CD8-positive, alpha-beta memory T cell (primary cell): ENCODE measurements at regions not wholly inside any gene's neighbourhood (a gene's known extent, or its start where the extent isn't known, plus 50 kb on each side); places are given as distances from the start of the nearest gene placed in this dataset.
"Not testable (repeated sequence)": the region's sequence is repeated elsewhere in the genome, so short reads cannot be mapped to it uniquely, and the experiment has no call there.

Experiments used
- CTCF ChIA-PET: fragments of 350-600 bp; sonication (Branson Sonifier 250); formaldehyde crosslinking; loops from one replicate; lab custom pipeline; 2021; ENCODE audit warnings: antibody characterized with exemption; lab: Charles Lee
- POLR2A ChIA-PET: fragments of 350-600 bp; sonication (Branson Sonifier 250); formaldehyde crosslinking; loops from one replicate; lab custom pipeline; 2021; ENCODE audit warnings: antibody characterized with exemption; lab: Charles Lee
- DNase-seq, 5 donors: peaks; one replicate each; pipeline versions ENCODE4 v3.0.0 to v3.0.0-alpha.2; 2020 to 2022; ENCODE audit warnings: mixed read lengths in 1 of 5
- H3K27ac ChIP-seq: one replicate; pipeline ENCODE4 v1.7.0; 2013; ENCODE audit warnings: low read depth, mild to moderate bottlenecking, low read length, moderate library complexity
- H3K27me3 ChIP-seq: 2 replicates; pipeline ENCODE4 v1.7.0; 2013; ENCODE audit warnings: low read length, mild to moderate bottlenecking; ENCODE audit not compliant: insufficient read depth, poor library complexity, severe bottlenecking
- H3K36me3 ChIP-seq: 2 replicates; pipeline ENCODE4 v1.7.0; 2013; ENCODE audit warnings: mild to moderate bottlenecking, low read length, moderate library complexity; ENCODE audit not compliant: insufficient read depth
- H3K4me1 ChIP-seq: 2 replicates; pipeline ENCODE4 v1.7.0; 2013; ENCODE audit warnings: mild to moderate bottlenecking, low read length, moderate library complexity; ENCODE audit not compliant: insufficient read depth
- H3K4me3 ChIP-seq: 2 replicates; pipeline ENCODE4 v1.7.0; 2013; ENCODE audit warnings: mild to moderate bottlenecking, low read length
- H3K9me3 ChIP-seq: 2 replicates; pipeline ENCODE4 v1.7.0; 2013; ENCODE audit warnings: mild to moderate bottlenecking, low read length
- H3K27ac Mint-ChIP-seq, 8 donors: one replicate each; pipeline ENCODE4 v1.8.0; 2020 to 2021; ENCODE audit warnings: mixed read lengths in 8 of 8, mild to moderate bottlenecking in 6 of 8, inconsistent platforms in 3 of 8, moderate library complexity in 3 of 8
- H3K27me3 Mint-ChIP-seq, 2 donors: one replicate each; pipeline ENCODE4 v1.8.0; 2020 to 2021; ENCODE audit warnings: mixed read lengths in 2 of 2, mild to moderate bottlenecking in 1 of 2, moderate library complexity in 1 of 2
- H3K36me3 Mint-ChIP-seq, 3 donors: one replicate each; pipeline ENCODE4 v1.8.0; 2020 to 2021; ENCODE audit warnings: mixed read lengths in 3 of 3, inconsistent platforms in 1 of 3, mild to moderate bottlenecking in 1 of 3
- H3K4me1 Mint-ChIP-seq, 3 donors: one replicate each; pipeline ENCODE4 v1.8.0; 2020 to 2021; ENCODE audit warnings: mixed read lengths in 3 of 3, inconsistent platforms in 1 of 3, mild to moderate bottlenecking in 1 of 3
- H3K4me3 Mint-ChIP-seq, 7 donors: one replicate each; pipeline ENCODE4 v1.8.0; 2020 to 2021; ENCODE audit warnings: mixed read lengths in 7 of 7, mild to moderate bottlenecking in 6 of 7, moderate library complexity in 4 of 7, inconsistent platforms in 2 of 7
- H3K9me3 Mint-ChIP-seq, 5 donors: one replicate each; pipeline ENCODE4 v1.8.0; 2020 to 2022; ENCODE audit warnings: mixed read lengths in 5 of 5, mild to moderate bottlenecking in 3 of 5, moderate library complexity in 2 of 5, inconsistent platforms in 1 of 5

GRCh38 chr2:172313715-172314341, 113.6 kb upstream of the ITGA6 start:
- no peak for DNase-seq
- H3K4me3 Mint-ChIP-seq = no peak overlapping the region
- POLR2A ChIA-PET = no interaction called here
- H3K4me3 ChIP-seq = no peak overlapping the region
- H3K27ac ChIP-seq = no peak overlapping the region
- CTCF ChIA-PET = no interaction called here
- no peaks in the 10 kb centered on the region for H3K9me3 Mint-ChIP-seq
- no peaks in the 10 kb centered on the region for H3K4me1 Mint-ChIP-seq
- H3K36me3 ChIP-seq = no peaks in the 10 kb centered on the region
- no peaks in the 10 kb centered on the region for H3K4me1 ChIP-seq
- no peaks in the 10 kb centered on the region for H3K36me3 Mint-ChIP-seq
- peaks cover 0 to 8% of the 10 kb centered on the region in 2 donors for H3K27me3 Mint-ChIP-seq
- H3K27me3 ChIP-seq = no peaks in the 10 kb centered on the region
- no peaks in the 10 kb centered on the region for H3K9me3 ChIP-seq
- no peak overlapping the region for H3K27ac Mint-ChIP-seq

- H3K4me3 Mint-ChIP-seq, H3K27ac ChIP-seq, H3K27me3 Mint-ChIP-seq, H3K9me3 Mint-ChIP-seq, CTCF ChIA-PET, H3K4me1 Mint-ChIP-seq, H3K4me3 ChIP-seq, H3K27me3 ChIP-seq, H3K36me3 ChIP-seq, H3K27ac Mint-ChIP-seq, H3K4me1 ChIP-seq, POLR2A ChIA-PET, H3K9me3 ChIP-seq, DNase-seq, H3K36me3 Mint-ChIP-seq: not testable (repeated sequence)
Observed at GRCh38 chr2:172315070-172315469, 112.3 kb upstream of the ITGA6 start.

GRCh38 chr2:172322049-172322448, 105.3 kb upstream of the ITGA6 start:
- DNase-seq = no peak
- no peaks in the 10 kb centered on the region for H3K36me3 ChIP-seq
- Mint-ChIP-seq H3K27ac (no peak overlapping the region), H3K4me3 (no peak overlapping the region), H3K36me3 (peaks cover 0 to 3% (median 0%) of the 10 kb centered on the region in 3 donors), H3K4me1 (no peaks in the 10 kb centered on the region), H3K27me3 (peaks cover 5 to 18% of the 10 kb centered on the region in 2 donors), H3K9me3 (peaks cover 0 to 5% (median 0%) of the 10 kb centered on the region in 5 donors)
- H3K9me3 ChIP-seq = no peaks in the 10 kb centered on the region
- POLR2A ChIA-PET = interaction anchor here (0.7 kb wide), 1 partner anchor 43 kb away, joined by 6 read pairs; no protein-coding TSS in a partner anchor
- H3K4me1 ChIP-seq = no peaks in the 10 kb centered on the region
- H3K4me3 ChIP-seq = no peak overlapping the region
- no peak overlapping the region for H3K27ac ChIP-seq
- CTCF ChIA-PET = no interaction called here
- no peaks in the 10 kb centered on the region for H3K27me3 ChIP-seq

- peaks cover 5 to 18% of the 10 kb centered on the region in 2 donors for H3K27me3 Mint-ChIP-seq
- Histone ChIP-seq H3K27me3 (no peaks in the 10 kb centered on the region), H3K36me3 (no peaks in the 10 kb centered on the region), H3K4me3 (no peak overlapping the region), H3K9me3 (no peaks in the 10 kb centered on the region), H3K4me1 (no peaks in the 10 kb centered on the region), H3K27ac (no peak overlapping the region)
- no peaks in the 10 kb centered on the region for H3K4me1 Mint-ChIP-seq
- H3K4me3 Mint-ChIP-seq = no peak overlapping the region
- peaks cover 0 to 3% (median 0%) of the 10 kb centered on the region in 3 donors for H3K36me3 Mint-ChIP-seq
- DNase-seq = no peak
- no peak overlapping the region for H3K27ac Mint-ChIP-seq
- H3K9me3 Mint-ChIP-seq = peaks cover 0 to 5% (median 0%) of the 10 kb centered on the region in 5 donors
- CTCF ChIA-PET = no interaction called here
- POLR2A ChIA-PET = no interaction called here
Observed at GRCh38 chr2:172323256-172323655, 104.1 kb upstream of the ITGA6 start.

- no peak overlapping the region for H3K27ac Mint-ChIP-seq
Observed at GRCh38 chr2:172323861-172324597, 103.4 kb upstream of the ITGA6 start.

GRCh38 chr2:172326211-172326509, 101.2 kb upstream of the ITGA6 start:
- POLR2A ChIA-PET = no interaction called here
- CTCF ChIA-PET = no interaction called here
- Mint-ChIP-seq H3K27ac (no peak overlapping the region), H3K4me1 (no peaks in the 10 kb centered on the region), H3K9me3 (peaks cover 0 to 5% (median 0%) of the 10 kb centered on the region in 5 donors), H3K4me3 (no peak overlapping the region), H3K27me3 (peaks cover 5 to 18% of the 10 kb centered on the region in 2 donors), H3K36me3 (peaks cover 0 to 3% (median 0%) of the 10 kb centered on the region in 3 donors)
- no peak for DNase-seq
- Histone ChIP-seq H3K36me3 (no peaks in the 10 kb centered on the region), H3K27ac (no peak overlapping the region), H3K9me3 (no peaks in the 10 kb centered on the region), H3K4me3 (no peak overlapping the region), H3K4me1 (no peaks in the 10 kb centered on the region), H3K27me3 (no peaks in the 10 kb centered on the region)

More at GRCh38 chr2:172323861-172324597, 103.4 kb upstream of the ITGA6 start:
- no peak for DNase-seq
- Histone ChIP-seq H3K9me3 (no peaks in the 10 kb centered on the region), H3K27ac (no peak overlapping the region), H3K27me3 (no peaks in the 10 kb centered on the region), H3K36me3 (no peaks in the 10 kb centered on the region), H3K4me1 (no peaks in the 10 kb centered on the region), H3K4me3 (no peak overlapping the region)
- Mint-ChIP-seq H3K4me3 (peak overlapping the region in 1 of 7 donors; percentile 40), H3K4me1 (no peaks in the 10 kb centered on the region), H3K36me3 (peaks cover 0 to 3% (median 0%) of the 10 kb centered on the region in 3 donors), H3K27me3 (peaks cover 5 to 18% of the 10 kb centered on the region in 2 donors), H3K9me3 (peaks cover 0 to 5% (median 0%) of the 10 kb centered on the region in 5 donors)
- ChIA-PET CTCF (no interaction called here), POLR2A (no interaction called here)

GRCh38 chr2:172328103-172328841, 99.1 kb upstream of the ITGA6 start:
- no peak overlapping the region for H3K27ac ChIP-seq
- Mint-ChIP-seq H3K9me3 (no peaks in the 10 kb centered on the region), H3K27me3 (peaks cover 2 to 18% of the 10 kb centered on the region in 2 donors), H3K4me3 (no peak overlapping the region), H3K27ac (peak overlapping the region in 1 of 8 donors; percentile 11), H3K36me3 (no peaks in the 10 kb centered on the region), H3K4me1 (no peaks in the 10 kb centered on the region)
- CTCF ChIA-PET = no interaction called here
- H3K36me3 ChIP-seq = no peaks in the 10 kb centered on the region
- POLR2A ChIA-PET = no interaction called here
- no peaks in the 10 kb centered on the region for H3K9me3 ChIP-seq
- no peaks in the 10 kb centered on the region for H3K27me3 ChIP-seq
- H3K4me3 ChIP-seq = no peak overlapping the region
- no peaks in the 10 kb centered on the region for H3K4me1 ChIP-seq
- DNase-seq = no peak

- Histone ChIP-seq H3K27me3 (no peaks in the 10 kb centered on the region), H3K4me3 (no peak overlapping the region), H3K36me3 (no peaks in the 10 kb centered on the region), H3K4me1 (no peaks in the 10 kb centered on the region), H3K9me3 (no peaks in the 10 kb centered on the region), H3K27ac (no peak overlapping the region)
- DNase-seq = no peak
- Mint-ChIP-seq H3K36me3 (no peaks in the 10 kb centered on the region), H3K9me3 (no peaks in the 10 kb centered on the region), H3K27ac (no peak overlapping the region), H3K27me3 (peaks cover 1 to 11% of the 10 kb centered on the region in 2 donors), H3K4me1 (no peaks in the 10 kb centered on the region), H3K4me3 (no peak overlapping the region)
- CTCF ChIA-PET = interaction anchor here (0.7 kb wide), 1 partner anchor 132 kb away, joined by 3 read pairs; no protein-coding TSS in a partner anchor
- POLR2A ChIA-PET = no interaction called here
Observed at GRCh38 chr2:172329416-172329773, 98.0 kb upstream of the ITGA6 start.
